Hematopoietic multipotent progenitor cell (in vitro differentiated cells): ENCODE measurements at regions not wholly inside any gene's neighbourhood (a gene's known extent, or its start where the extent isn't known, plus 50 kb on each side); places are given as distances from the start of the nearest gene placed in this dataset.
A peak's percentile ranks its signal among the peaks of the same experiment; 100 is the strongest.

Experiments used
- DNase-seq, 3 donors: peaks; one replicate each; pipeline ENCODE4 v3.0.0-alpha.2; 2011 to 2015; ENCODE audit warnings: low read depth in 2 of 3, low spot score in 2 of 3

GRCh38 chr19:28292822-28293500 is 920.0 kb downstream of the UQCRFS1 start:
- no peak for DNase-seq

DNA sequence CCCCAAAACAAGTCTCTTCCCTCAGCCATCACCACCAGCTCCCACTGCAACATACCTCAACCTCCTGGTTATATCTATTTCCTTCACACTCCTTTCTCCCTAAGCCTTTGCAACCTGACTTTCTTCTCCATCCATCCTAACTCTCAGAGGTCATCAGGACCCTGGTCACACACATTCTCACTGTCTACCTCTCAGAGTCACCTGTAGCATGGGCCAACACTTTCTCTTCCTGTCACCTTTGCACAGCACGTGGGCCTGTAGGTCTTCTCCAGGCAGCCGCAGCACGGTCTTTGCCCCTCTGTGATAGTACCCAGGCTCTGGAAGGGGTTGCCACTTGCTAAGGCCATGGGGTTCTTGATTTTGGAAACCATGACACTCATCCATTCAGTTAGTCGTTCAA is 921.1 kb downstream of the UQCRFS1 start:
- no peak for DNase-seq

- no peak for DNase-seq
Observed at GRCh38 chr19:28290963-28291657, 921.8 kb downstream of the UQCRFS1 start.

DNA sequence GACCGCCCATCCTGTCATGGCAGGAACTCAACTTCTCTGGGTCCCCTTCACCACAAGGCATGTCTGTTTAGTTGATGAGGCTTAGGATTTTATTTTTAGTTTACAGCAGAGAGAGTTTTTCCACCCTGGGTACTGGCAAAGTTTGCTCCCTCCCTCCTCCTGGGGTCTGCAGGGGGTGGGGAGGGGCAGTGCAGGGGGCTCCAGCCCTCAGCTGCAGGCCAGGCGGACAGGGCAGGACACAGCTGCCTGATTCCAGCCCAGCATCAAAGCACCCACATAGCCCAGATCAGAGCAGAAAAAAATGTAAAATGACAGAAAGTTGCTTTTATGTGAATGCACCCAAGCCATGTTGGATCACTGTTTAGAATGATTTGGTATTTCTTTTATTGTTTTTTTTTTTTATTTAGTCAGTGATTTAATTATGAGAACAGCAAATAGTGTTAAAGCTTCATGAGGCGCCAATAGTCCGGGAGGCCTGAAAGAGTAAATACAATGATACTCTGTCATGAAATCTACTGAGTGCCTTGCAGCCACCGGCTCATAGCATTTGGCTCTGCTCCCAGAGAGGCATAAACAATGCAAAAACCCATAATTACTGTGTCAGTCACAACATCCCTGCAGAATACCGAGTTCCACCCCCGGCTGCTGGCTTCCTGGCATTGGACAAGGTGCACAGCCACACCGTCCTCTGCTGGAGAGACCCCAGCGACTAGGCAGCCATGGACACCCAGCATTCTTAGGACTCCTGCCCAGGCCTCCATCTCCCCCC is 923.5 kb downstream of the UQCRFS1 start:
- DNase-seq: no peak

- DNase-seq: no peak
Observed at GRCh38 chr19:28288572-28289264, 924.2 kb downstream of the UQCRFS1 start.

GRCh38 chr19:28285917-28286316 is 927.0 kb downstream of the UQCRFS1 start:
- no peak for DNase-seq

DNA sequence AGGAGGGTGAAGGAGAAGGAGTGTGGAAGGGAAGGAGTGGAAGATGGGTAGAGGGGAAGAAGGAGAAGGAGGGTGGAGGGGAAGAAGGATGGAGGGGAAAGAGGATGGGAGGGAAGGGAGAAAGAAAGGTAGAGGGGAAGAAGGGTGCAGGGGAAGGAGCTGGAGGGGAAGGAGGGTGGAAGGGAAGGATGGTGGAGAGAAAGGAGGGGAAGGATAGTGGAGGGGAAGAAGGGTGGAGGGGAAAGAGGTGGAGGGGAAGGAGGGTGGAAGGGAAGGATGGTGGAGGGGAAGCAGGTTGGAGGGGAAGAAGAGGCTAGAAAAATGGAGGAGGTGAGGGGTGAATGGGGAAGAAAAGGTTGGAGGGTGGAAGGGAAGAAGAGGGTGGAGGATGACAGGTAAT is 927.9 kb downstream of the UQCRFS1 start:
- DNase-seq: no peak

DNA sequence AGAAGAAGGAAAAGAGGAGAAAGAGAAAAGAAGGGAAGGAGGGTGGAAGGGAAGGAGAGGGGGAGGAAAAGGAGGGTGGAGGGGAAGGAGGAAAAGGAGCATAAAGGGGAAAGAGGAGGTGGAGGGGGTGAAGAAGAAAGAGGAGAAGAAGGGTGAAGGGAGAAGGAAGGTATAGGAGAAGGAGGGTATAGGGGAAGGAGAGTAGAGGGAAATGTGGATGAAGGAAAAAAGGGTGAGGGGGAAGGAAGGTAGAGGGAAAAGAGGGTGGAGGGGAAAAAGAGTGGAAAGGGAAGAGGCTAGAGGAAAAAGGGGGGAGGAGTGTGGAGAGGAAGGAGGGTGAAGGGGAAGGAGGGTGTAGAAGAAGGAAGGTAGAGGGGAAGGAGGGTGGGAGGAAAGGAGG is 928.6 kb downstream of the UQCRFS1 start:
- DNase-seq: no peak

- no peak for DNase-seq
Observed at GRCh38 chr19:28283592-28283991, 929.4 kb downstream of the UQCRFS1 start.

DNA sequence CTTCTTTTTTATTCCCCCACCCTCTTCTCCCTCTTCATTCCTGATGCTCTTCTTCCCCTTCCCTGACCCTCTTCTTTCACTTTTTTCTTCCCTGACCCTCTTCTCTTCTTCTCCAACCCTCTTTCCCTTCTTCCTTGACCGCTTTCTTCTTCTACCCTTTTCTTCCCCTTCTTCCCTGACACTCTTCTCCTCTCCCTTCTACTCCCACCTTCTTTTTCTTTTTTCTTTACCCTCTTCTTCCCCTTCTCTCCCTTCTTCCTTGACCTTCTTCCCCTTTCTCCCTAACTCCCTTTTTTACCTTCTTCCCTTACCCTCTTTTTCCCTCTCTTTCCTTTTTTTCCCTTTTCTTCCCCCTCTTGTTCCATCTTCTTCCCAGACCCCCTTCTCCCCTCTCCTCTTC is 931.3 kb downstream of the UQCRFS1 start:
- DNase-seq: no peak

DNA sequence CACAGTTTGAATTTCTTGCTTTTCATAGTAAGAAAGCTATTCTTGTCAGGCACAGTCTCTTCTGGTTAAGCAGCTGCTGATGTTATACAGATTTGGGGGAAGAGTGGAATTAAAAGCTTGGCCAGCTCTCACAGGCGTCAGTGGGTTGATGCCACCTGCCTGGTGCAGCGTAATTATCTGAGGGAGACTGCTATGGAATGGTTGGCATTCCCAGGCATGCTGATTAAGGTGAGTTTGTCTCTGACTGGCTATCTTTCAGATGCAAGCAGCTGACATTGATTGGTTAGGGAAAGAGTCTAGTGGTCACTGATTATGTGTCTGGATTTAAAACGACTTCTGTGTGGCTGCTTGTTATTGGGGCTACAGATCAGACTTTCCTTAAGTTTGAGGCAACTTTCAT is 948.4 kb downstream of the UQCRFS1 start:
- DNase-seq: no peak

DNA sequence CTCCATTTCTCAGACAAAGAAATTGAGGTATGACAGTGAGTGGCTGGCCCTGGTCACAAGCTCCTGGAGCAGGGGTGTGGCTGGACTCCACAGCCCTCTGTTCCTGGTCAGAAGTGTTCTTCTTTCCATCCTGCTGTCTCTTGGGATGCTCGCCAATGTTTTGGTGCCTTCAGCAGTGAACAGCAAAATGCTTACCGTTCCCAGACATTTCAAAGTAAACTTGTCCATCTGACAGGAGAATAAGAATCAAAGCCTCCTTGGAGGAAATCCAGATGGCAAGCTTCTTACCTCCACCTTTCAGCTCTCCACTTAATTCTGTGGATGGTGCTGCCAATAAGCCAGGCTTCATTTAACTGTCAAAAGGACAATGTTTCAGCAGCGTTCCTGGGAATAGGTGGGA is 954.1 kb downstream of the UQCRFS1 start:
- no peak for DNase-seq

DNA sequence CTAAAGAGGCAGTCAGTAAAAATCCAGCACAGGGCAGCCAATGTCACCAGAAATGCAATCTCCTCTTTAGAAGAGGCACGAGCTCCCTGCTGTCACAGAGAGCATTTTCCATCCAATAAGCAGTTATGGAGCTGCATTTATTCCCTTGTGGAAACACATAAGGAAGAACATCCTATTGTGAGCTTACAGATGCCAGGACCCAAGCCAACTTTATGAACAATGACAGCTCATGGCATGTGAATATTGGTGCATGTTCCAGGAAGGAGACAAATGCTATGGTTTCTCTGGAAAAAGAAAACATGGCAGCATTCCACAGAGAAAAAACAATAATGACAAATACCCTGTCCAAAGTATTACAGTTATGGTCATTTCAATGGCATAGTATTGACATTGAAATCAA is 955.6 kb downstream of the UQCRFS1 start:
- DNase-seq: no peak

DNA sequence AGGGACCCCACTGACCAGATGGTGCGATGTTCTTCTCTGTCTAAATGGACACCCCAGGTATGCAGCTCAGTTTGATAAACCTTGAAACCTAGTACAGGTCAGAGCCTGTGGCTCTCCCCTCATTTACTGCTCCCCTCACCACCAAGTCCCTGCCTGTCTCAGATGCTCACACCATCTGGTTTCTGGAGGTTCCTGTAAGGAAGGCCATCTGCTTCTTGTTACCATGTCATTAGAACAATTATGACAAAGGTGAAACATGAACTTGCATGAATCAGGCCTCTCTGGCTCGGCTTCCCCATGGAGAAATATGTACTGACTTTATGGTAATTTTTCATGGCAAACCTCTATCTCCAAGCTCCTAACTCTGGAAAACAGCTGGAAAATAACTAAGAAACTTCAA is 965.7 kb downstream of the UQCRFS1 start:
- DNase-seq: no peak

DNA sequence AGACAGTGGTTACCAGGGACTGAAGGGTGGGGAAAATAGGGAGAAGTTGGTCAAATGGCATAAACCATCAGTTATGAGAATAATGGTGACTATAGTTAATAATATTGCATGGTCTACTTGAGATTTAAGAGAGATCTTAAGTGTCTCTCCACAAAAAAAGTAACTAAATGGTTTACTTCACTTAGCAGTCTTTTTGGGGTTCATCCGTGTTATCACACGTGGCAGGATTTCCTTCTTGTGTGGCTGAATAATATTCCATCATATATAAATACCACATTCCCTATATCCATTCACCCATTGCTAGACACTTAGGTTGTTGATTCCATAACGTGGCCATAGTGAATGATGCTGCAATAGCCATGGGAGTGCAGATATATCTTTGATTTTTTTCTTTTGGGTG is 967.0 kb downstream of the UQCRFS1 start:
- DNase-seq: no peak

DNA sequence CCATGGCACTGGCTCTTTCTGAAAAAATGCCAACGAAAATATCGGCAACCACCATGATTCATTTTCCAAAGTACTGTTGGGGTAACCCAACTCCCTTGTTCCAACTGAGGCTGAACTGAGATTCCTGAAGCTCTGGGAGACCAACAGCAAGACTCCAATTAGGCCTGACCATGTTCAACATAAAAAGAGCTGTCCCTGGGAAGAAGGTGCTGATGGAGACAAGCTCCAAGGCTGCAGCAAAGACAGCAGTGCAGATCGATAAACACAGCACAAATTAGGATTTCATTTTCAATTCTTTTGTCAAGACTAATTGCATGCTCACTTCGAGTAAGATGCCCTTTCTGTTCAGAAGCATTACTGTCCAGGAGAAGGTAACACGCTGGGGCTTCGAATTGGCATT is 968.0 kb downstream of the UQCRFS1 start:
- no peak for DNase-seq

DNA sequence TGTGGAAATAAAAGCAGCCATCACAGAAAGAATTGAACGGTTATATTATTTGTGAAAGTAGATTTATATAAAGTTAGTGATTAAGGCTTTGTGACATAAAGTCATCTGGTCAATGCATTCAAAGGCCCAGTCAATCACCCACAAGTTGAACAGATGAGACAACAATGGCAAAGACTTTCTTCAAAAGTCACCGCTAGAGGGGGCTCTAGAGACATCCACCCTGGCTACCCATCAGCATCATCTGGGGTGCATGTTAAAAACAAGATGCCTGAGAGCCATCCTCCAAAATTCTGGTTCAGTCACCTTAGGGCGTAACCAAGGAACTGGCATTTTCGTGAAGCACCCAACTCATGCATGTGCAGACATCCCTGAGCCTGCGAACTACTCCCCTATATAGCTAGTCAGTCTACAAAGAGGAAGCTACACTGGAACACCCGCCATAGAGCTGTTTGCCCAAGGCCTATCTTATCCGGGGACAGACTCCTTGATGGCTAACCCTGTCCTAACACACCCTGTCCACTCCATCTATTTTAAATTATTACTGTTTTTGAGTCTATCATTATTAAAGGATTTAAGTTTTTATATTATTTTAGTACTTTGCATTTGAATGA is 970.5 kb downstream of the UQCRFS1 start:
- peak in 2 of 3 donors; percentile 18 to 49 for DNase-seq

- DNase-seq: peak in 2 of 3 donors; percentile 9 to 34
Observed at GRCh38 chr19:28239270-28239669, 973.7 kb downstream of the UQCRFS1 start.

DNA sequence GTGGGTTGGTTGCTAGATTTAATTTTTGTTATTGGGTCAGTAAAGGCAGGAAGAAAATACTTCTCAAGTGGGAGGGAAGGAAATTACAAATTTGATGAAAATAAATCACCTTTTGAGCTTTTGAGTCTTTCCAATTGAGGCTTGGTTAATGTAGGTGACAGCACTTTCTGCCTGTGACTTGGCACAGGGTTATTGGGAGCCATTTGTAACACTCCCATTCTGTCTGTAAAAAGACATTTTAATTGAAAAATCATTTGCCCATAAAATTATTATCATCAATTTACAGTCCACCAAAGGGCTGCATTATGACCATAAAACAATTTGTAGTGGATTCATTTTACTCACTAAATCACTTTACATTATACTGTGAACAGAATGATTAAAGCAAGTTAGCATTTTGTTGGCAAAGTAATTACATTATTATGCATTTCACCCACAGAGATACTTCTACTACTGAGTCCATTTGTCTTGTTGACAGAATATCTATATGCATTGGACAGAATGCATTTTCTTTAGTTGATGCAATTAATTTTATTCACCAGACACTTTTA is 974.6 kb downstream of the UQCRFS1 start:
- no peak for DNase-seq

DNA sequence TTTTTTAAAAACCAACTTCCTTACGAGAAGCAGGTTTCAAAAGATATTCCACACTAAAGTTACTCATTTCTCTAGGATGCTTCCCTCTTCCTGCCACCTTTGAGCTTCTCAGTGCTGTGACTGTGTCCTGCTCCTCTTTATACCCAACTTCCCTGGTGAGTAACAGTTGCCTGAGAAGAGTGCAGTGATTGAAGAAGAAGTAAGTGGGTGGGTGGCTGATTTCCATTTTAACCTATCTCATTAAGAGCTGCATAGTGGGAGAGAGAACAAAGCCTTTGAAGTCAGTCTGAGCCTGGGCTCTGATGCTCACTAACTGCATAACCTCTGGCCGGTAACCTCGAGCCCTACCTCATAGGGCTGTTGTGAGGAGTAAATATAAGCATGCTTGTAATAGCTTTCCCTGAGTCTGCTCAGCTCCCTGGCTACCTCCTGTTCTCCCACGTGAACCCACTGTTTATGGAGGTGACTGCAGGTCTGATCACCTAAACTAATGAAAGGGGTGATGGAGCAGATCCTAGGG is 977.3 kb downstream of the UQCRFS1 start:
- no peak for DNase-seq
